ENCODE measurements at regions not wholly inside any gene's neighbourhood (a gene's known extent, or its start where the extent isn't known, plus 50 kb on each side); places are given as distances from the start of the nearest gene placed in this dataset.

DNA sequence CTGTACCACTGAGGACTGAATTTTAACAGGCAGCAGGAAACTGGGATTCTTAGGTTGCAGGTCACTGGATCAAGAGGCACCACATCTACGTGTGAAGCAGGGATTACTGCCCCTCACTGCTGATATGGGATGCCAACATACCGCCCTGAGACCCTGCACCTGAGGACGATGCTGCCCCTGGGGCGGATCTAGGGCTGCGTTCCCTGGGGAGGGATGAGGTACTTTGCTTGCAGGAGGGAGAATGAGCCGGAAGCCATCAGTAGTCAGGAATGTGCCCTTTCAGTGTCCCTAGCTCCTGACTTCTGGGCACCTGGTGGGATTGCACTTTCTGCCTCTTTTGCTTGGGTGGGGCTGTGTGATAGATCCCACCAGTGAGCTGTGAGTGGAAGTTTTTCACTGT is 122.8 kb downstream of the RPLP1 start:
- no peak for TF ChIP-seq NFE2L2 (conservative IDR thresholded peaks at IDR 0.05; ENCODE audit: low read length)
- TF ChIP-seq POLR2A (IDR thresholded peaks at IDR 0.05; ENCODE audit: low read length): no peak
- TF ChIP-seq, protein P1, sequence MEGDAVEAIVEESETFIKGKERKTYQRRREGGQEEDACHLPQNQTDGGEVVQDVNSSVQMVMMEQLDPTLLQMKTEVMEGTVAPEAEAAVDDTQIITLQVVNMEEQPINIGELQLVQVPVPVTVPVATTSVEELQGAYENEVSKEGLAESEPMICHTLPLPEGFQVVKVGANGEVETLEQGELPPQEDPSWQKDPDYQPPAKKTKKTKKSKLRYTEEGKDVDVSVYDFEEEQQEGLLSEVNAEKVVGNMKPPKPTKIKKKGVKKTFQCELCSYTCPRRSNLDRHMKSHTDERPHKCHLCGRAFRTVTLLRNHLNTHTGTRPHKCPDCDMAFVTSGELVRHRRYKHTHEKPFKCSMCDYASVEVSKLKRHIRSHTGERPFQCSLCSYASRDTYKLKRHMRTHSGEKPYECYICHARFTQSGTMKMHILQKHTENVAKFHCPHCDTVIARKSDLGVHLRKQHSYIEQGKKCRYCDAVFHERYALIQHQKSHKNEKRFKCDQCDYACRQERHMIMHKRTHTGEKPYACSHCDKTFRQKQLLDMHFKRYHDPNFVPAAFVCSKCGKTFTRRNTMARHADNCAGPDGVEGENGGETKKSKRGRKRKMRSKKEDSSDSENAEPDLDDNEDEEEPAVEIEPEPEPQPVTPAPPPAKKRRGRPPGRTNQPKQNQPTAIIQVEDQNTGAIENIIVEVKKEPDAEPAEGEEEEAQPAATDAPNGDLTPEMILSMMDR (IDR thresholded peaks at IDR 0.05): no peak
- no peak for TF ChIP-seq RFX5 (IDR thresholded peaks at IDR 0.05)
- TF ChIP-seq, protein P2, sequence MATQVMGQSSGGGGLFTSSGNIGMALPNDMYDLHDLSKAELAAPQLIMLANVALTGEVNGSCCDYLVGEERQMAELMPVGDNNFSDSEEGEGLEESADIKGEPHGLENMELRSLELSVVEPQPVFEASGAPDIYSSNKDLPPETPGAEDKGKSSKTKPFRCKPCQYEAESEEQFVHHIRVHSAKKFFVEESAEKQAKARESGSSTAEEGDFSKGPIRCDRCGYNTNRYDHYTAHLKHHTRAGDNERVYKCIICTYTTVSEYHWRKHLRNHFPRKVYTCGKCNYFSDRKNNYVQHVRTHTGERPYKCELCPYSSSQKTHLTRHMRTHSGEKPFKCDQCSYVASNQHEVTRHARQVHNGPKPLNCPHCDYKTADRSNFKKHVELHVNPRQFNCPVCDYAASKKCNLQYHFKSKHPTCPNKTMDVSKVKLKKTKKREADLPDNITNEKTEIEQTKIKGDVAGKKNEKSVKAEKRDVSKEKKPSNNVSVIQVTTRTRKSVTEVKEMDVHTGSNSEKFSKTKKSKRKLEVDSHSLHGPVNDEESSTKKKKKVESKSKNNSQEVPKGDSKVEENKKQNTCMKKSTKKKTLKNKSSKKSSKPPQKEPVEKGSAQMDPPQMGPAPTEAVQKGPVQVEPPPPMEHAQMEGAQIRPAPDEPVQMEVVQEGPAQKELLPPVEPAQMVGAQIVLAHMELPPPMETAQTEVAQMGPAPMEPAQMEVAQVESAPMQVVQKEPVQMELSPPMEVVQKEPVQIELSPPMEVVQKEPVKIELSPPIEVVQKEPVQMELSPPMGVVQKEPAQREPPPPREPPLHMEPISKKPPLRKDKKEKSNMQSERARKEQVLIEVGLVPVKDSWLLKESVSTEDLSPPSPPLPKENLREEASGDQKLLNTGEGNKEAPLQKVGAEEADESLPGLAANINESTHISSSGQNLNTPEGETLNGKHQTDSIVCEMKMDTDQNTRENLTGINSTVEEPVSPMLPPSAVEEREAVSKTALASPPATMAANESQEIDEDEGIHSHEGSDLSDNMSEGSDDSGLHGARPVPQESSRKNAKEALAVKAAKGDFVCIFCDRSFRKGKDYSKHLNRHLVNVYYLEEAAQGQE (IDR thresholded peaks at IDR 0.05): no peak
- TF ChIP-seq SMC3 (IDR thresholded peaks at IDR 0.05): no peak
- TF ChIP-seq, protein P3, sequence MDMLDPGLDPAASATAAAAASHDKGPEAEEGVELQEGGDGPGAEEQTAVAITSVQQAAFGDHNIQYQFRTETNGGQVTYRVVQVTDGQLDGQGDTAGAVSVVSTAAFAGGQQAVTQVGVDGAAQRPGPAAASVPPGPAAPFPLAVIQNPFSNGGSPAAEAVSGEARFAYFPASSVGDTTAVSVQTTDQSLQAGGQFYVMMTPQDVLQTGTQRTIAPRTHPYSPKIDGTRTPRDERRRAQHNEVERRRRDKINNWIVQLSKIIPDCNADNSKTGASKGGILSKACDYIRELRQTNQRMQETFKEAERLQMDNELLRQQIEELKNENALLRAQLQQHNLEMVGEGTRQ (IDR thresholded peaks at IDR 0.05): no peak
- TF ChIP-seq, protein P4, sequence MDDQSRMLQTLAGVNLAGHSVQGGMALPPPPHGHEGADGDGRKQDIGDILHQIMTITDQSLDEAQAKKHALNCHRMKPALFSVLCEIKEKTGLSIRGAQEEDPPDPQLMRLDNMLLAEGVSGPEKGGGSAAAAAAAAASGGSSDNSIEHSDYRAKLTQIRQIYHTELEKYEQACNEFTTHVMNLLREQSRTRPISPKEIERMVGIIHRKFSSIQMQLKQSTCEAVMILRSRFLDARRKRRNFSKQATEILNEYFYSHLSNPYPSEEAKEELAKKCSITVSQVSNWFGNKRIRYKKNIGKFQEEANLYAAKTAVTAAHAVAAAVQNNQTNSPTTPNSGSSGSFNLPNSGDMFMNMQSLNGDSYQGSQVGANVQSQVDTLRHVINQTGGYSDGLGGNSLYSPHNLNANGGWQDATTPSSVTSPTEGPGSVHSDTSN (IDR thresholded peaks at IDR 0.05): no peak
- TF ChIP-seq MAFK (IDR thresholded peaks at IDR 0.05; ENCODE audit: partially characterized antibody): no peak
